H9 (cell line): ENCODE measurements at regions not wholly inside any gene's neighbourhood (a gene's known extent, or its start where the extent isn't known, plus 50 kb on each side); places are given as distances from the start of the nearest gene placed in this dataset.

ENCODE experiments used
- DNase-seq: peaks from one replicate; pipeline ENCODE4 v3.0.0-alpha.2; 2017
- H2AFZ ChIP-seq: one replicate; pipeline ENCODE4 v1.6.1; 2013; ENCODE audit warnings: mild to moderate bottlenecking, low read length, control low read depth, moderate library complexity
- H2AK5ac ChIP-seq: 2 replicates; pipeline ENCODE4 v1.6.1; 2013; ENCODE audit warnings: low read length, control low read depth, mixed read lengths; ENCODE audit not compliant: insufficient read length
- H2BK120ac ChIP-seq: one replicate; pipeline ENCODE4 v1.6.1; 2013; ENCODE audit warnings: low read depth, mild to moderate bottlenecking, low read length, control low read depth, inconsistent platforms; ENCODE audit not compliant: poor library complexity, severe bottlenecking
- H2BK12ac ChIP-seq: 2 replicates; pipeline ENCODE4 v1.6.1; 2013; ENCODE audit warnings: low read length, control low read depth, mixed read lengths, low read depth; ENCODE audit not compliant: insufficient read length
- H2BK15ac ChIP-seq: 2 replicates; pipeline ENCODE4 v1.6.1; 2013; ENCODE audit warnings: low read depth, low read length, control low read depth
- H2BK20ac ChIP-seq: one replicate; pipeline ENCODE4 v1.6.1; 2013; ENCODE audit warnings: low read depth, mild to moderate bottlenecking, low read length, control low read depth, inconsistent platforms; ENCODE audit not compliant: poor library complexity, severe bottlenecking
- H2BK5ac ChIP-seq: 2 replicates; pipeline ENCODE4 v1.6.1; 2013; ENCODE audit warnings: low read length, control low read depth, mixed read lengths; ENCODE audit not compliant: insufficient read length
- H3K14ac ChIP-seq: 2 replicates; pipeline ENCODE4 v1.6.1; 2013; ENCODE audit warnings: low read length, control low read depth; ENCODE audit not compliant: insufficient read depth
- H3K18ac ChIP-seq: 2 replicates; pipeline ENCODE4 v1.6.1; 2013; ENCODE audit warnings: low read depth, mild to moderate bottlenecking, mixed read lengths, low read length, control low read depth; ENCODE audit not compliant: insufficient read length
- H3K23ac ChIP-seq: 2 replicates; pipeline ENCODE4 v1.6.1; 2013; ENCODE audit warnings: low read length, control low read depth, mixed read lengths, low read depth; ENCODE audit not compliant: insufficient read length
- H3K23me2 ChIP-seq: 2 replicates; pipeline ENCODE4 v1.6.1; 2013; ENCODE audit warnings: low read depth, mild to moderate bottlenecking, mixed read lengths, low read length, control low read depth; ENCODE audit not compliant: insufficient read length, poor library complexity, severe bottlenecking
- H3K27ac ChIP-seq: 2 replicates; pipeline ENCODE4 v1.5.1; 2013; ENCODE audit warnings: low read length, control low read depth, mixed read lengths, low read depth; ENCODE audit not compliant: insufficient read length
- H3K27me3 ChIP-seq: 2 replicates; pipeline ENCODE4 v1.6.1; 2013; ENCODE audit warnings: low read length, control low read depth, inconsistent platforms; ENCODE audit not compliant: insufficient read depth
- H3K4ac ChIP-seq: 2 replicates; pipeline ENCODE4 v1.6.1; 2013; ENCODE audit warnings: low read depth, mild to moderate bottlenecking, control low read depth, inconsistent platforms, low read length, moderate library complexity
- H3K4me1 ChIP-seq: 2 replicates; pipeline ENCODE4 v1.6.1; 2013; ENCODE audit warnings: low read length, control low read depth, inconsistent platforms; ENCODE audit not compliant: insufficient read depth
- H3K4me2 ChIP-seq: 2 replicates; pipeline ENCODE4 v1.6.1; 2013; ENCODE audit warnings: low read length, control low read depth, mixed read lengths; ENCODE audit not compliant: insufficient read length, insufficient read depth
- H3K56ac ChIP-seq: 2 replicates; pipeline ENCODE4 v1.6.1; 2013; ENCODE audit warnings: low read depth, mild to moderate bottlenecking, mixed read lengths, low read length, control low read depth; ENCODE audit not compliant: insufficient read length
- H3K79me1 ChIP-seq: 2 replicates; pipeline ENCODE4 v1.6.1; 2013; ENCODE audit warnings: low read depth, mild to moderate bottlenecking, moderate library complexity, low read length, control low read depth, inconsistent platforms; ENCODE audit not compliant: insufficient read depth, poor library complexity, severe bottlenecking
- H3K79me2 ChIP-seq: 2 replicates; pipeline ENCODE4 v1.6.1; 2013; ENCODE audit warnings: low read length, control low read depth, inconsistent platforms; ENCODE audit not compliant: insufficient read depth
- H3K9ac ChIP-seq: 2 replicates; pipeline ENCODE4 v1.6.1; 2013; ENCODE audit warnings: low read length, control low read depth, mixed read lengths; ENCODE audit not compliant: insufficient read length; ENCODE audit errors: extremely low read depth
- H3K9me3 ChIP-seq: one replicate; pipeline ENCODE4 v1.6.1; 2013; ENCODE audit warnings: low read depth, low read length, inconsistent platforms; ENCODE audit not compliant: control insufficient read depth
- H3T11ph ChIP-seq: one replicate; pipeline ENCODE4 v1.6.1; 2013; ENCODE audit warnings: mild to moderate bottlenecking, low read length, control low read depth, inconsistent platforms
- H4K20me1 ChIP-seq: one replicate; pipeline ENCODE4 v1.6.1; 2013; ENCODE audit not compliant: control insufficient read depth, insufficient read length, insufficient read depth
- H4K5ac ChIP-seq: 2 replicates; pipeline ENCODE4 v1.6.1; 2013; ENCODE audit warnings: low read depth, mild to moderate bottlenecking, mixed read lengths, low read length, control low read depth; ENCODE audit not compliant: insufficient read length
- H4K8ac ChIP-seq: replicated peaks from 2 replicates; pipeline ENCODE4 v1.6.1; 2013; ENCODE audit warnings: low read length, control low read depth, mixed read lengths, low read depth; ENCODE audit not compliant: insufficient read length
- H4K91ac ChIP-seq: 2 replicates; pipeline ENCODE4 v1.6.1; 2013; ENCODE audit warnings: low read depth, mild to moderate bottlenecking, moderate library complexity, mixed read lengths, low read length, control low read depth; ENCODE audit not compliant: insufficient read length
- H3K27ac Mint-ChIP-seq, 3 experiments: 2 replicates in 2 of 3; 3 replicates in 1 of 3; pipeline ENCODE4 v1.8.0; 2020 to 2021; ENCODE audit warnings: mixed read lengths in 3 of 3, mild to moderate bottlenecking in 1 of 3, moderate library complexity in 1 of 3
- H3K27me3 Mint-ChIP-seq: 2 replicates; pipeline ENCODE4 v1.8.0; 2021; ENCODE audit warnings: low read depth, mild to moderate bottlenecking, moderate library complexity, mixed read lengths
- H3K36me3 Mint-ChIP-seq, 3 experiments: 2 replicates in 2 of 3; 3 replicates in 1 of 3; pipeline ENCODE4 v1.8.0; 2020 to 2021; ENCODE audit warnings: low read depth in 3 of 3, mixed read lengths in 3 of 3; ENCODE audit not compliant: insufficient read depth in 1 of 3
- H3K4me1 Mint-ChIP-seq, 2 experiments: 2 replicates each; pipeline ENCODE4 v1.8.0; 2020; ENCODE audit warnings: mixed read lengths in 2 of 2
- H3K4me3 Mint-ChIP-seq, 2 experiments: 2 replicates in 1 of 2; 3 replicates in 1 of 2; pipeline ENCODE4 v1.8.0; 2020 to 2021; ENCODE audit warnings: mild to moderate bottlenecking in 2 of 2, mixed read lengths in 2 of 2, moderate library complexity in 1 of 2
- H3K9me3 Mint-ChIP-seq, 2 experiments: 2 replicates in 1 of 2; 3 replicates in 1 of 2; pipeline ENCODE4 v1.8.0; 2020; ENCODE audit warnings: mild to moderate bottlenecking in 2 of 2, mixed read lengths in 2 of 2, moderate library complexity in 1 of 2
- CTCF ChIP-seq: fragments of 200-600 bp; sonication (generic); conservative IDR thresholded peaks from 3 replicates; pipeline ENCODE4 v1.8.0; 2021; ENCODE audit warnings: antibody characterized with exemption, mild to moderate bottlenecking
- WGBS: extraction: QIAGEN DNeasy Blood & Tissue Kit; methylation state at CpG from one replicate; pipeline ENCODE4 v1.1.7; 2013; ENCODE audit warnings: missing lambda C conversion rate, low lambda C conversion rate, mixed read lengths; ENCODE audit not compliant: insufficient read length; ENCODE audit errors: extremely low coverage; 5-methylcytosine and 5-hydroxymethylcytosine counted together

DNA sequence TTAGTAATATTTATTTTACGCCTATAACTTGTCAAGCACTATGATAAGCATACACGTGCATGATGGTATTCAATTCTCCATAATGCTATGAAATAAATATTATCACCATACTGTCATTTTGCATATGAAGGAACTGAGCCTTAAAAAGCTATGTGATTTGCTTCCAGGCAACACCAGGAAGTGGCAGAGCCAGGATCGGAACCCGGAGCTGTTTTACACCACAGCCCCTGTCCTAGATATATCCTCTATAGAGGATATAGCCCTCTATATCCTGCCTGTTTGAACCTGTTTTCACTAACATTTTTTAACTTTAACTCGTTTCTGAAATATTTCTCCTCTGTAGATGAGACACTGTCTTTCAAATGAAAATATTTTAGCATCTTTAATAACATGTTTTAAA lies 690.0 kb downstream of the SATB2 start:
- no peak overlapping the region for H3K4me3 Mint-ChIP-seq
- H3K36me3 Mint-ChIP-seq: no peaks in the 10 kb centered on the region
- no peak overlapping the region for H3K4ac ChIP-seq
- no CpG with 5 or more reads among the region's 5 CpGs for WGBS
- H3K9me3 Mint-ChIP-seq: no peaks in the 10 kb centered on the region
- no peak overlapping the region for H2BK120ac ChIP-seq
- H3K27ac Mint-ChIP-seq: no peak overlapping the region
- no peaks in the 10 kb centered on the region for H3K4me1 ChIP-seq
- H3K9me3 ChIP-seq: no peaks in the 10 kb centered on the region
- H3K23me2 ChIP-seq: no peaks in the 10 kb centered on the region
- no peak overlapping the region for H2BK12ac ChIP-seq
- no peak overlapping the region for H3K56ac ChIP-seq
- H4K91ac ChIP-seq: no peak overlapping the region
- H3K27me3 ChIP-seq: no peaks in the 10 kb centered on the region
- no peaks in the 10 kb centered on the region for H3K27me3 Mint-ChIP-seq
- no peak overlapping the region for H2AFZ ChIP-seq
- H3K79me1 ChIP-seq: no peaks in the 10 kb centered on the region
- H3K18ac ChIP-seq: no peak overlapping the region
- H3K23ac ChIP-seq: no peak overlapping the region
- no peaks in the 10 kb centered on the region for H3K79me2 ChIP-seq
- no peak overlapping the region for H3K4me2 ChIP-seq
- no peaks in the 10 kb centered on the region; a peak in 1 of 4 replicates for H3K4me1 Mint-ChIP-seq
- H3K27ac ChIP-seq: no peak overlapping the region
- no peak overlapping the region for H4K5ac ChIP-seq
- H3K9ac ChIP-seq: no peak overlapping the region
- no peak for DNase-seq
- no peak overlapping the region for H2BK20ac ChIP-seq
- no peak overlapping the region for H4K8ac ChIP-seq
- no peak overlapping the region for H2AK5ac ChIP-seq
- no peak overlapping the region for H2BK15ac ChIP-seq
- no peak overlapping the region for H2BK5ac ChIP-seq
- no peak overlapping the region for H3K14ac ChIP-seq
- H3T11ph ChIP-seq: no peak overlapping the region
- TF ChIP-seq CTCF: no peak
- H4K20me1 ChIP-seq: no peaks in the 10 kb centered on the region
